GM12892 (cell line): ENCODE measurements at regions not wholly inside any gene's neighbourhood (a gene's known extent, or its start where the extent isn't known, plus 50 kb on each side); places are given as distances from the start of the nearest gene placed in this dataset.

Experiments
- POLR2A ChIP-seq: IDR thresholded peaks from 2 replicates; pipeline ENCODE4 v1.6.1; 2011; ENCODE audit warnings: low read depth, low read length, control low read depth
- POLR2AphosphoS5 ChIP-seq: IDR thresholded peaks from 2 replicates; pipeline ENCODE4 v1.6.1; 2011; ENCODE audit warnings: low read depth, low read length, control low read depth
- TAF1 ChIP-seq: IDR thresholded peaks from 2 replicates; pipeline ENCODE4 v1.6.1; 2011; ENCODE audit warnings: low read depth, mild to moderate bottlenecking, control low read depth, low read length, borderline replicate concordance

- TF ChIP-seq TAF1 (no peak), POLR2AphosphoS5 (no peak), POLR2A (no peak)
Observed at GRCh38 chr5:120382833-120383232, 81.3 kb upstream of the PRR16 start.
